ENCODE measurements at regions not wholly inside any gene's neighbourhood (a gene's known extent, or its start where the extent isn't known, plus 50 kb on each side); places are given as distances from the start of the nearest gene placed in this dataset.

DNA sequence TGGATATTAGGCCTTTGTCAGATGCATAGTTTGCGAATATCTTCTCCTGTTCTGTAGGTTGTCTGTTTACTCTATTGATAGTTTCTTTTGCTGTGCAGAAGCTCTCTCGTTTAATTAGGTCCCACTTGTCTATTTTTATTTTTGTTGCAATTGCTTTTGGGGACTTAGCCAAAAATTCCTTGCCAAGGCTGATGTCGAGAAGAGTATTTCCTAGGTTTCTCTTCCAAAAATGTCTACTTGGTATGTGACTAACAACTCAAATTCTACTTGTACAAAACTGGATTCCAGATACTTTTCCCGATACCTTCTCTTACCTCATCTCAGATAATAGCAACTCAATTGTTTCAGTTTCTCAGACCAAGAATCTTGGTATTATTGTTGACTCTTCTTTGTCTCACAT, 142.4 kb upstream of the GLRA2 start:
- TF ChIP-seq, protein P1, sequence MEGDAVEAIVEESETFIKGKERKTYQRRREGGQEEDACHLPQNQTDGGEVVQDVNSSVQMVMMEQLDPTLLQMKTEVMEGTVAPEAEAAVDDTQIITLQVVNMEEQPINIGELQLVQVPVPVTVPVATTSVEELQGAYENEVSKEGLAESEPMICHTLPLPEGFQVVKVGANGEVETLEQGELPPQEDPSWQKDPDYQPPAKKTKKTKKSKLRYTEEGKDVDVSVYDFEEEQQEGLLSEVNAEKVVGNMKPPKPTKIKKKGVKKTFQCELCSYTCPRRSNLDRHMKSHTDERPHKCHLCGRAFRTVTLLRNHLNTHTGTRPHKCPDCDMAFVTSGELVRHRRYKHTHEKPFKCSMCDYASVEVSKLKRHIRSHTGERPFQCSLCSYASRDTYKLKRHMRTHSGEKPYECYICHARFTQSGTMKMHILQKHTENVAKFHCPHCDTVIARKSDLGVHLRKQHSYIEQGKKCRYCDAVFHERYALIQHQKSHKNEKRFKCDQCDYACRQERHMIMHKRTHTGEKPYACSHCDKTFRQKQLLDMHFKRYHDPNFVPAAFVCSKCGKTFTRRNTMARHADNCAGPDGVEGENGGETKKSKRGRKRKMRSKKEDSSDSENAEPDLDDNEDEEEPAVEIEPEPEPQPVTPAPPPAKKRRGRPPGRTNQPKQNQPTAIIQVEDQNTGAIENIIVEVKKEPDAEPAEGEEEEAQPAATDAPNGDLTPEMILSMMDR (IDR thresholded peaks at IDR 0.05) = no peak
- TF ChIP-seq POLR2AphosphoS5 (IDR thresholded peaks at IDR 0.05) = no peak
